Kasumi-1 (cell line): ENCODE measurements at regions not wholly inside any gene's neighbourhood (a gene's known extent, or its start where the extent isn't known, plus 50 kb on each side); places are given as distances from the start of the nearest gene placed in this dataset.

ENCODE experiments used
- DNase-seq, 2 experiments: peaks; one replicate each; lab custom pipeline; 2025; lab: John Stamatoyannopoulos, UW

DNA sequence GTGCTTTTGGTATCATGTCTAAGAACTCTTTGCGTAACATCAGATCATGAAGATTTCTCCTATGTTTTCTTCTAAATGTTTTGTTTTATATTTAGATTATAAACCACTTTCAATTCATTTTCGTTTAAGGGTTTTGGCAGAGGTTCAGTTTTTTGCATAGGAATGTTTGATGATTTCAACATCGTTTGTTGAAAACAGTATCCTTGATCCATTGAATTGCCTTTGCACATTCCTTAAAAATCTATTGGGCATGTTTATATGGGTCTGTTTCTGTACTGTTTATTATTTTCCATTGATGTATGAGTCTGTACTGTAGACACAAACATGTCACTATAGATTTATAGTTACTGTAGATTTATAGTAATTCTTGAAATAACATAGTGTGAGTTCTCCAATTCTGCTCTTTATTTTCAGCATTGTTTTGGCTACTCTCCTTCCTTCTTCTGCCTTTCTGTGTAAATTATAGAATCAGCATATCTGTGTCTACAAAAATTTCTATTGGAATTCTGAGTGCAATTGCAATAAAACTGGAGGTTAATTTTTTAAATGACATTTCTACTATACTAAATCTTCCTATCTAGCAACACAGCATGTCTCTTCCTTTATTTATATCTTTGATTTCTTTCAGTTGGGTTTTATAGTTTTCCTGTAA is 374.0 kb downstream of the SV2B start:
- DNase-seq: no peak

DNA sequence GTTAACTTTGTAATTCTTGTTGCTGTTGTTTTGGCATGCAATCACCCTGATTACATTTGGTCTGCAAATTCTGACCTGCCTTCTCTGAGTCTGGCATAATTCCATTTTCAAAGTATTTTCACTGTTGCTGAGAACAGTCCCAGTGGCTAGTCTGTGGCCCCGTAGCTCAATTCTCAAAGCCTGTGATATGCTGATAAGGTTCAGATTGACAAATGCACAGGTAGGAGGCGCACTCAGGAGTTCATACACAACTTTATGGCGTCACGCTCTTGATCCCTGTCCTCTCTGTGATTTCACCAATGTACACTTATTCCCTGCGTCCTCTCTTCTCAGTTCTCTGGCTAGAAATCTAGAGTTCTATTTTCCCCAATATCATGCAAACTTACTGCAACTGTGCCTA is 376.6 kb upstream of the SLCO3A1 start:
- no peak for DNase-seq

- DNase-seq: no peak
These were observed 374.8 kb upstream of the SLCO3A1 start for GRCh38 chr15:91478717-91479191.

DNA sequence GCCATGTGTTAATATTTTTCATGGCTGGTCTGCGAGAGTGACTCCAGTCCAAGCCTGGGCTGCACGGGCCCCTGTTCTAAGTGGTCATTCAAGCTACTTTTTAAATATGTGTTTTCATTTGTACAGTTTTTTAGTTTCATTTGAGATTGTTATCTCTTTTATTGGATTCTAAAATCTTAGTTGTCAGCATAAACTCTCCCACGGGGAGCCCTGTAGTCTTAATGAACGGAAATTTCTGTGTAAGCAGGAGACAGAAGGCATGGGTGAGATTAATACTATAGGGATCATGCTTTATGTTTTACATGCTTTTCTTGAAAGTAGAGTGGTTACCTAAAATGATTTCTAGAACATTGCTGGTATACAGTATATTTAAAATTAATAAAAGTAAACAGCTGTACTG is 373.1 kb upstream of the SLCO3A1 start:
- no peak for DNase-seq

DNA sequence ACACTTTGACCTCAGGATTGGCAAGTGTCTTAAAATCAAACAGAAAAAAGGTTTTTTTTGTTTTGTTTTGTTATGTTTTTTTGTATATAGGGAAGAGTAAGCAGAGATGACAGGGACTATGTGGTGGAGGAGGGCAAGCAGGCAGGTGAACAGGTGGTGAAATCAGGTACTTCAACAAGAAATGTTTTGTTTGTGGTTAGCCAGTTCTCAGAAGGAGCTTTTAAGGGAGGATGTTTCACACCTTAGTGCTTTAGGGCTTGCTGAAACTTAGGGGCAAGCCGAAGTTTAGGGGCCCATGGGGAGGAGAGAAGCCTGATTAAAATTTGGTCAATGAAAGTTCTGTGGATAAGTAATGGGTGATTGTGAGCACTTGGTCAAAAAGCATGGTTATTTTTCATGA is 370.7 kb upstream of the SLCO3A1 start:
- no peak for DNase-seq

DNA sequence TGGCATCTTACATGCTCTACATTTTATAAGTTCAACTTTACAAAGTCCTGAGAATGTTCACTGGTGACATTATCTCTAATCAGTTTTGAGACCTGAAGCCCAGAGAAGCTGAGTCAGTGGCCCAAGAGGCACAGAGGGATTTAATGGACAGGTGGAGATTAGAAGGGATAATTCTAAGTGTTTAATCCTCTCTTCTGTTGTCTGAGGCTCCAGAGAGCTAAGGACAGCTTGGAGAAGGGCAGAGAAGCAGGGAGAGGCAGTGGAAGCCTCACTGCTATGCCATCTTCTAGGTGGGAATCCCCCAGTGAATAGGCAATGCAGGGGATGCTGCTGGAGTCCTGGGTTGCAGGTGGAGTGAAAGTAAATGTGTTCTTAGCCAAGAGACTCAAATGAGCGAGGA is 369.4 kb upstream of the SLCO3A1 start:
- no peak for DNase-seq

DNA sequence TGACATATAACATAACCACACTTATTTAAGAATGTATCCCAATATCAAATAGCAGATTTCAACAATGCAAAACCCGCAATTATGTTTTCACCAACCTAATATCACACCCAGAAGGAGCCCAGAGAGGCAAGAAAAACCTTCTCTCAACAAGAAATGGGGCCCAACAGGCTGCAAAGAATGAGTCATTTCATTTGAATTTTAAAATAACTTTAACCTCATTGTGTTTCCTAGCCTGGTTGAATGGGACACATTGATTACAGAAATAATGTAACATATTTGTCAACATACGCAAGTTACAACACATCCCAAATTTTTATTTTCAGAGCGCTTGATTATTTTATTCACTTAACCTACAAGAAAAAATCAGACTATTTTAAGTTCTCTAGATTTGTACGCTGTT is 365.1 kb upstream of the SLCO3A1 start:
- no peak for DNase-seq

DNA sequence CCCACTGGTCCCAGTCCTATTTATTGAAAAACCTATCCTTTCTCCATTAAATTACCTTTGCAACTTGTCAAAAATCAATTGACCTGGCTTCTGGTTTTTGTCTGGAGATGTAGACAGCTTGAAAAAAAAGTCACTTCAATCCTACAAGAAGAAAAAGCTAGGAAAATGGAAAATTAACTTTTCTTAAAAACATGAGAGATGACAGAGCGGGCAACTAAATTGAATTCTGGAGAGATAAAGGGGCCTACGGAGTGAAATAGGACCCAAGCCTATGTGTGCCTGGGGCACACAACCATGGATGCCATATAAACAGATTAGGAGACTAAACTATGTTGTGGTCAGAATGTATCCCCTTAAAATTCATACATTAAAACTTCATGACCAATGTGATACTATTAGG is 363.3 kb upstream of the SLCO3A1 start:
- no peak for DNase-seq

DNA sequence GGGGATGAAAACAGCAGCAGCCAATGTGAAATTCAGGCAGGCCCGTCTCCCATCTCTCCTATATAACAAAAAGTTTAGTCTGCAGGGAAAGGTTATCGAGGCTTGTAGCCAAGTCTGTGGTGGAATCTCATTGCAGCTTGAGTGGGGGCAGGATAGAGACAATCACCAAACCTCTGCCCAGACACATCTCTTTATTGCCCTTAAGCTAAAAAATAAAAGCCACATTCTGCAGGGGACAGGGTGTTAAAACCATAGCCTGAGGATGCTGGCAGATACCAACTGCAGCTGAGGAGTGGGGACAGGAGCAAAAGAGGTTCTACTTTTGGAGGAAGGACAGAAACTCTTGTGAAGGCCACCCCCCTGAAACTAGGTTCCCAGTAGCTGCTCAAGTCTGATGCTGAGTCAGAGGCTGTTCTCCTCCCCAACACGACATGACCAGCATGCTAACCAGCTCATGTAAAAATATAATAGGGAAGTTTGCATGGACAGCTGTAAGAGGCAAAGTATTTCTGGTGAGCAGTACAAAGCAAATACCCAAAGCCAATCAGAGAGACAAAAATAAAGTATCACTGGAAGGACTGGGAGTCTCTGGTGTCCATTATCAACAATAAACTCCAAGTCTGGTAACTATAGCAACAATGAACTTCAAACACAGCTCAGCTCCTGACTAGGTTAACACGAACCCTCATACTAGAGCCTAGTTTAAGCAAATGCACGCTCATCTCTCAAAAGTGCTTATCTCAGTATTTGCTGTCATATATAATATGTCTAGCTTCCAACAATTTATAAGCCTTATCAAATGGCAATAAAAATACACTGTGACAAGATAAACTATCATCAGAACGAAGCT is 362.2 kb upstream of the SLCO3A1 start:
- DNase-seq: no peak

DNA sequence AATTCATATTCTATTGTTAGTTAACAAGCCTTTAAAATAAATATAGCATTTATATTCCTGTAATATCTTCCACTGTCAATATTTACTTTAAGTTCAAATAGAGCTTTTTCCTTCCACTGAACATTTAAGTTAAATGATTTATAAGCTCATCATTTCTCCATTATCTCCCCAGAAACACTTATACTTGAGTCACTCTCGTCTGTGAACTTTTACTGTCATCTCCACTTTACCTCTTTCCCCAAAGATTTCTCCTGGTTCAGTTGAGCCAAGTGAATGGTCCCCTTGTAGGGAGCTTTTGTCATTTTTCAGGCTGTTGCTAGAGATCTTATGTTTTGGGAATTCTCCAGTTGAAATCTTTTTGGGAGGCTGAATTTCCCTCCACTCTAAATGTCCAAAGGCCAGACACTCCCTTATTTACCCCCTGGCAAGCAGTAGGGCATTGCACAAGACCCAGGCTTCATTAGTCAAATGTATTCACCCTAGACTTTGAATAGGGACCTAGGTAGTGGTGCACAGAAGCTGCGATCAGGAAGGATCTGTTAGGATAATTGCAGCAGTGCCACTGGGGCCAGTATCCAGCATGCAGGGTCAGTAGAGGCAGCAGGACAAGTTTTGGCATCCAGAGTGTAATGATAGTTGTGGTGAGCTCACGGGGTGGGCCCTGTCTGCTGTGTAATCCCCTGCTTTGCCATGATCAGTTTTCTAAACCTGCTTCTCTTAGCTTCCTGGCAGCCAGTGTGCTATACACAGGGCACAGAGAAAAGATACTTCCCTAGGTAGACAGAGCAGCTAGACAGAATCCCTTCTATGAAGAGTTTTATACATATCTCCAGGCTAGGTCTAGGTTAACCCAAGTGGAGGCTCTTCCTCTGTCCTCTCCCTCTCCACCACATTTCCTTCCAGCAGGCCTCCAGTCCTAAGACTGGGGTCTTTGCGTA is 356.5 kb upstream of the SLCO3A1 start:
- no peak for DNase-seq

DNA sequence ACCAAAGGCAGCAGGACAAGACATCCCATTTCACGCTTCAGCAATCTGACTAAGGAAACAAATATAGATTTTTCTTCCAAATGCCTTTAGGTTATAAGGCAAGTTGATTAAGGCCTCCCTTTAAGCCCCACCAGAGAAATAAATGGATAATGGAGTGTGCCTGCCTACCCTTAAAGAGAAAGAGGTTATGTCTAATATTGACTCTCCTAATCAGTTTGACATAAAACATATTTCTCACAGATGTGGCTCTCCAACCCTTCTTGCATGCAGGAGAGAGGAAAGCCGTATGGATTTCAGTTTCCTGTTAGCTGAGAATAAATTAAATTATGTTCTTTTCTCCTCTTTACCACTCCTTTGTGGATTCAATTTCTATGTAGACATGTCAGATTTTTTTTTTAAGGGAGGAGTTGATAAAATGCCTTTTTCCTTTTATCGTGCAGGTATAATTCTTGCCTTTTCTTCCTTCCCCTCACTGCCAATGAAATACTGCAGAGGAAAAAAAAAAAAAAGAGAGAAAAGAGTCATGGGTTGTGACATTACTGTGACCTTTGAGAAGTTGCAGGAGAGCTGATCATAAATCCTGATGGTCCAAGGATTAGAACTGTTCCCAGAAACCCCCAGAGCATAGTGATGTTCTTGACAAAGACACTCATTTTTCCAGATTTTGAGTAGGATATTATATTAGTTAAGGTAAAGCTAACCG is 355.3 kb upstream of the SLCO3A1 start:
- no peak for DNase-seq

GRCh38 chr15:91498749-91499062 is 354.8 kb upstream of the SLCO3A1 start:
- no peak for DNase-seq

GRCh38 chr15:91499774-91500383 is 353.6 kb upstream of the SLCO3A1 start:
- DNase-seq: no peak

GRCh38 chr15:91508633-91509032 is 344.9 kb upstream of the SLCO3A1 start:
- DNase-seq: no peak

DNA sequence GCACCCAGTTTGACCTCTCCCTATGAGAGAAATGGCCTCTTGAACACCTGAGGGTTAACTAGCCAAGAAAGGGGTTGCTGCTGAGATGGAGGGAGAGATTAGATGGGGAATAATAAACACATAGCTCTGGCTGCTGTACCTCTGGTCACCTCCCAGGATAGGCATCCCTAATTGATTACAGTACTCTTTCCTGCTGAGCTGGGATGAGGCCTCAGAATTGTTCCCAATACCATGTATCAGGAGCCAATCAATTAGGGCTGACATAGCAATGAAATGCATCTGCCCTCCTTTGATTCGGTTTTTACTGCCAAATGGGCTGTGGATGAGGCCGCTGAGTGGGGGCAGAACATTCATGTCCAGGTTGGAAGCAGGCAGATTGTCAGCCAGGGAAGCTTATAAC is 339.4 kb upstream of the SLCO3A1 start:
- DNase-seq: no peak

- peak; percentile 13 to 19 for DNase-seq
These were observed 338.2 kb upstream of the SLCO3A1 start for GRCh38 chr15:91515188-91515754.

GRCh38 chr15:91516866-91517265 is 336.6 kb upstream of the SLCO3A1 start:
- DNase-seq: no peak

GRCh38 chr15:91517491-91518200 is 335.9 kb upstream of the SLCO3A1 start:
- DNase-seq: no peak

DNA sequence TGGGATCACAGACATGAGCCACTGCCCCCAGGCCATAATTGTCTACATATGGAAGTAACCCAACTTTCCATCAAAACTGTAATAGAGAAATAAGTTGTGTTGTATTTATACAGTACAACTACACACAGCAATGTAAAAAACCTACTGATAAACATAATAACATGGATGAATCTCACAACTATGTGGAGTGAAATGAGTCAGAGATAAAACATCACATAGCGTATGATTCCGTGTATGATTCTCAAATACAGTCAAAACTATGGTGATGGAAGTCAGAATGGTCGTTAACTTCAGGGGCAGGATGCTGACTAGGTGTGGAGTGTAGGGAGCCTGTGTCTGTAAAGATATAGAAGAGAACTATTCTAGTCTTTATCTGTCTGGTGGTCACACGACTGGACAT is 332.7 kb upstream of the SLCO3A1 start:
- DNase-seq: no peak

DNA sequence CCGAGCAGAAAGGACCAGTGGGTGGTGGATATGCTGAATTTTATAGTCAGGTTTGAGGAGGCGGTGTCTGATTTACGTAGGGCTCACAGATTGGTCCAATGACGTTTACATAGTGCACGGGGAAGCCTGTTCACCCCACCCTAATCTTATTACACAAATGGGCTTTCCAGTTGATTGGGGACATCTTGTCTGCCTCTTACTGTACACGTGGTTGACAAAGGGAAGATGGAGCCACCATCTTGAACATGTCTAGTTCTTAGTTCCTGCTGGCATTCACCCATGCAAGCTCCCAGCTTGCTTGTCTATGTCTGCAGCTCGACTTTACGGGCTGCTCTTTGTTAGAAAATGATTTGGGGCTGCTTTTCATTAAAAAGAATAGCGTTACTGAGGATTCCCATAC is 332.0 kb upstream of the SLCO3A1 start:
- no peak for DNase-seq

- no peak for DNase-seq
These were observed 331.5 kb upstream of the SLCO3A1 start for GRCh38 chr15:91521996-91522395.
